Ovary (tissue), 7 donors: ENCODE measurements at regions not wholly inside any gene's neighbourhood (a gene's known extent, or its start where the extent isn't known, plus 50 kb on each side); places are given as distances from the start of the nearest gene placed in this dataset.

ENCODE experiments used
- DNase-seq, 5 donors: peaks; one replicate each; pipeline ENCODE4 v3.0.0-alpha.2; 2019 to 2020
- H3K27ac ChIP-seq, 2 donors: fragments of 200-600 bp; one replicate each; pipeline versions ENCODE4 v1.5.1 to v1.8.0; 2019 to 2022
- H3K27me3 ChIP-seq: fragments of 200-600 bp; one replicate; pipeline ENCODE4 v1.8.0; 2022
- H3K36me3 ChIP-seq: fragments of 200-600 bp; sonication (generic); one replicate; pipeline ENCODE4 v1.5.1; 2019
- H3K4me1 ChIP-seq: one replicate; pipeline ENCODE4 v1.8.1; 2013; ENCODE audit warnings: mild to moderate bottlenecking, moderate library complexity; ENCODE audit not compliant: insufficient read depth
- H3K4me3 ChIP-seq: fragments of 200-600 bp; sonication (generic); one replicate; pipeline ENCODE4 v1.5.1; 2017
- H3K9me3 ChIP-seq, 2 donors: fragments of 200-600 bp in 1 of 2; sonication (generic) in 1 of 2; one replicate each; pipeline versions ENCODE4 v1.5.1 to v1.8.1; 2013 to 2019; ENCODE audit warnings: mild to moderate bottlenecking in 1 of 2, moderate library complexity in 1 of 2
- CTCF ChIP-seq, 3 donors: fragments of 450-650 bp in 2 of 3; fragments of 200-600 bp in 1 of 3; IDR thresholded peaks; one replicate each; pipeline versions ENCODE4 v1.5.1 to v1.8.0; 2016 to 2022; ENCODE audit warnings: antibody characterized with exemption in 3 of 3, mild to moderate bottlenecking in 1 of 3
- EP300 ChIP-seq: sonication (generic); formaldehyde crosslinking; IDR thresholded peaks from one replicate; pipeline ENCODE4 v1.6.1; 2017; ENCODE audit warnings: antibody characterized with exemption
- POLR2A ChIP-seq: fragments of 450-650 bp; IDR thresholded peaks from one replicate; pipeline ENCODE4 v1.6.1; 2017; ENCODE audit warnings: antibody characterized with exemption, mild to moderate bottlenecking, moderate library complexity
- WGBS, 3 donors: extraction: QIAGEN DNeasy Blood & Tissue Kit in 1 of 3; methylation state at CpG; one replicate each; pipeline versions ENCODE4 v1.1.5 to v1.1.7; 2013 to 2017; 5-methylcytosine and 5-hydroxymethylcytosine counted together
- intact Hi-C, 4 donors: fragments of 100-400 bp; cut with DNase I; formaldehyde crosslinking; loops; one replicate each; pipeline versions ENCODE4 v1.11.0 to v1.15.1; 2022 to 2023
- donor health status: DM: no; HTN: no; CAD: no; lungs with moderate emphysema.
- donor health status: DM: no; HTN: no; CAD: no.
- donor health status: Bipolar disorder and iron deficiency.
- donor health status: DM: no; HTN: no; CAD: no.
- donor health status: DM: yes; HTN: yes; CAD: no.

GRCh38 chrX:113370006-113370405, 529.4 kb upstream of the AMOT start:
- intact Hi-C loops, result no loop called here
- Histone ChIP-seq H3K27ac (no peak overlapping the region), H3K4me3 (no peak overlapping the region), H3K4me1 (no peaks in the 10 kb centered on the region), H3K36me3 (no peaks in the 10 kb centered on the region), H3K9me3 (no peaks in the 10 kb centered on the region), H3K27me3 (no peaks in the 10 kb centered on the region)
- no peak for DNase-seq
- TF ChIP-seq CTCF (IDR thresholded peaks at IDR 0.05) (no peak), EP300 (no peak), POLR2A (no peak)
- WGBS, 3 donors, result 63 to 70% (median 64%) methylated on average over 7 of the region's 7 CpGs

- WGBS, 3 donors, result 60 to 67% (median 67%) methylated on average over 3 of the region's 3 CpGs
- Histone ChIP-seq H3K27ac (no peak overlapping the region), H3K4me3 (no peak overlapping the region), H3K9me3 (no peaks in the 10 kb centered on the region), H3K27me3 (no peaks in the 10 kb centered on the region), H3K4me1 (no peaks in the 10 kb centered on the region), H3K36me3 (no peaks in the 10 kb centered on the region)
- DNase-seq, result no peak
- intact Hi-C loops, result no loop called here
- no peak for TF ChIP-seq POLR2A
- no peak for TF ChIP-seq EP300
These were observed 528.4 kb upstream of the AMOT start for GRCh38 chrX:113369056-113369455.

- Histone ChIP-seq H3K9me3 (no peaks in the 10 kb centered on the region), H3K27ac (no peak overlapping the region), H3K4me1 (no peaks in the 10 kb centered on the region), H3K27me3 (no peaks in the 10 kb centered on the region), H3K4me3 (no peak overlapping the region), H3K36me3 (no peaks in the 10 kb centered on the region)
- TF ChIP-seq EP300 (no peak), POLR2A (no peak), CTCF (IDR thresholded peaks at IDR 0.05) (no peak)
- WGBS, 3 donors, result 72% methylated on average over 9 of the region's 9 CpGs
- intact Hi-C loops, result no loop called here
- no peak for DNase-seq
These were observed 512.5 kb upstream of the AMOT start for GRCh38 chrX:113353134-113353533.

GRCh38 chrX:113330416-113330815, 489.8 kb upstream of the AMOT start:
- Histone ChIP-seq H3K4me1 (no peaks in the 10 kb centered on the region), H3K27me3 (no peaks in the 10 kb centered on the region), H3K36me3 (no peaks in the 10 kb centered on the region), H3K9me3 (no peaks in the 10 kb centered on the region), H3K27ac (no peak overlapping the region), H3K4me3 (no peak overlapping the region)
- no peak for DNase-seq
- TF ChIP-seq CTCF (IDR thresholded peaks at IDR 0.05) (no peak), POLR2A (no peak), EP300 (no peak)
- intact Hi-C loops, result no loop called here

GRCh38 chrX:113315927-113316326, 475.3 kb upstream of the AMOT start:
- TF ChIP-seq POLR2A, result no peak
- no peak for TF ChIP-seq CTCF (IDR thresholded peaks at IDR 0.05)
- TF ChIP-seq EP300, result no peak
- no peak overlapping the region for H3K27ac ChIP-seq
- WGBS, 3 donors, result 53 to 56% (median 55%) methylated on average over 2 of the region's 2 CpGs
- H3K4me3 ChIP-seq, result no peak overlapping the region
- no peaks in the 10 kb centered on the region for H3K27me3 ChIP-seq
- H3K4me1 ChIP-seq, result no peaks in the 10 kb centered on the region
- intact Hi-C loops, result no loop called here
- H3K9me3 ChIP-seq, result no peaks in the 10 kb centered on the region
- H3K36me3 ChIP-seq, result no peaks in the 10 kb centered on the region
- DNase-seq, result no peak
